Fibroblast of lung (primary cell): ENCODE measurements at regions not wholly inside any gene's neighbourhood (a gene's known extent, or its start where the extent isn't known, plus 50 kb on each side); places are given as distances from the start of the nearest gene placed in this dataset.

Source experiments
- DNase-seq, 2 donors: peaks; one replicate each; pipeline versions ENCODE4 v3.0.0 to v3.0.0-alpha.2; 2010; ENCODE audit warnings: low read depth in 2 of 2
- H2AFZ ChIP-seq: 2 replicates; pipeline ENCODE4 v1.5.1; 2012; ENCODE audit warnings: low read length, control low read depth, inconsistent platforms
- H3K27ac ChIP-seq: 2 replicates; pipeline ENCODE4 v1.5.1; 2011; ENCODE audit warnings: low read length, control low read depth; ENCODE audit not compliant: insufficient read depth
- H3K27me3 ChIP-seq: 2 replicates; pipeline ENCODE4 v1.5.1; 2011; ENCODE audit warnings: mild to moderate bottlenecking, low read length; ENCODE audit not compliant: control insufficient read depth, insufficient read depth
- H3K36me3 ChIP-seq: 2 replicates; pipeline ENCODE4 v1.5.1; 2011; ENCODE audit warnings: low read length; ENCODE audit not compliant: control insufficient read depth, insufficient read depth
- H3K4me1 ChIP-seq: 2 replicates; pipeline ENCODE4 v1.5.1; 2011; ENCODE audit warnings: low read length; ENCODE audit not compliant: control insufficient read depth, insufficient read depth; ENCODE audit errors: extremely low read depth
- H3K4me2 ChIP-seq: 2 replicates; pipeline ENCODE4 v1.5.1; 2011; ENCODE audit warnings: low read length, control low read depth; ENCODE audit not compliant: insufficient read depth; ENCODE audit errors: extremely low read depth
- H3K4me3 ChIP-seq, 4 experiments: fragments of 200-600 bp in 1 of 4; sonication (generic) in 1 of 4; replicated peaks in 1 of 4; 2 replicates each; pipeline ENCODE4 v1.5.1; 2011 to 2016; ENCODE audit warnings: low read length in 4 of 4, low read depth in 3 of 4, mild to moderate bottlenecking in 3 of 4, control low read depth in 2 of 4, inconsistent platforms in 1 of 4, mixed read lengths in 1 of 4; ENCODE audit not compliant: insufficient read depth in 1 of 4; ENCODE audit errors: control extremely low read depth in 1 of 4
- H3K79me2 ChIP-seq: 2 replicates; pipeline ENCODE4 v1.5.1; 2012; ENCODE audit warnings: mild to moderate bottlenecking, low read length, inconsistent platforms; ENCODE audit not compliant: control insufficient read depth, insufficient read depth
- H3K9ac ChIP-seq: 2 replicates; pipeline ENCODE4 v1.5.1; 2011; ENCODE audit warnings: mild to moderate bottlenecking, low read length, control low read depth; ENCODE audit not compliant: insufficient read depth
- H3K9me3 ChIP-seq: 2 replicates; pipeline ENCODE4 v1.5.1; 2012; ENCODE audit warnings: low read depth, low read length; ENCODE audit not compliant: control insufficient read depth, insufficient read depth
- H4K20me1 ChIP-seq: 2 replicates; pipeline ENCODE4 v1.5.1; 2011; ENCODE audit warnings: low read length; ENCODE audit not compliant: control insufficient read depth, insufficient read depth; ENCODE audit errors: extremely low read depth
- CTCF ChIP-seq, 2 donors: IDR thresholded peaks in 1 of 2; conservative IDR thresholded peaks in 1 of 2; 1 replicate in 1 of 2; 2 replicates in 1 of 2; pipeline ENCODE4 v1.5.1; 2011 to 2012; ENCODE audit warnings: low read length in 2 of 2, control low read depth in 1 of 2, inconsistent platforms in 1 of 2, low read depth in 1 of 2, mild to moderate bottlenecking in 1 of 2
- EZH2 ChIP-seq: IDR thresholded peaks from 2 replicates; pipeline ENCODE4 v1.5.1; 2012; ENCODE audit warnings: low read length, control low read depth, mild to moderate bottlenecking; ENCODE audit errors: missing control alignments

DNA sequence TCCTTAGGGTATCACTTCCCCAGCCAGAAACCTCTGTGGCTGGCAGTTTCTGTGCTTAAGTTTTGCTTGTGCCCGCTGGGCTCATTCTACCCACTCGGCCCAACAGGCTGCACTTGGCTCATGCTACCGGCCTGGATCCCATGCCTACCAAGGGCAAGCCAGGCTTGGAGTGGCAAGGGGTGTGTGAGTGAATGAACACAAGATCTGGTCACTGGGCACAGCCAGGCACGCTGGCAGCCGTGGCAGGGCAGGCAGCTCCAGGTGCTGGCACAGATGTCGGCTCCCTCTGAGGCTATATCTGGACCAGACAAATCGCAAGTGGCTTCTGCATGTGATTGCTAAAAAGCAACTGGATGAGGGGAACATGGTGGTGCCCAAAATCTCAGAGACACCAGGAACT is 740.5 kb upstream of the B3GALT2 start:
- DNase-seq = no peak
- H4K20me1 ChIP-seq = no peaks in the 10 kb centered on the region
- TF ChIP-seq EZH2 = no peak
- no peak overlapping the region for H3K4me2 ChIP-seq
- no peaks in the 10 kb centered on the region for H3K27me3 ChIP-seq
- H3K79me2 ChIP-seq = no peaks in the 10 kb centered on the region
- no peak overlapping the region for H2AFZ ChIP-seq
- H3K4me3 ChIP-seq = no peak overlapping the region
- H3K9me3 ChIP-seq = no peaks in the 10 kb centered on the region
- H3K27ac ChIP-seq = no peak overlapping the region
- H3K36me3 ChIP-seq = no peaks in the 10 kb centered on the region
- H3K9ac ChIP-seq = no peak overlapping the region
- no peaks in the 10 kb centered on the region for H3K4me1 ChIP-seq

GRCh38 chr1:193919827-193920226 is 733.4 kb upstream of the B3GALT2 start:
- no peak overlapping the region for H3K4me2 ChIP-seq
- H3K27ac ChIP-seq = no peak overlapping the region
- no peaks in the 10 kb centered on the region for H3K9me3 ChIP-seq
- no peaks in the 10 kb centered on the region for H3K4me1 ChIP-seq
- TF ChIP-seq CTCF (conservative IDR thresholded peaks at IDR 0.05 in 1 of 2, IDR thresholded peaks at IDR 0.05 in 1 of 2; ENCODE audit: low read depth in 1 of 2, low read length in 2 of 2) (no peak), EZH2 (no peak)
- no peak overlapping the region for H3K9ac ChIP-seq
- H4K20me1 ChIP-seq = no peaks in the 10 kb centered on the region
- H3K79me2 ChIP-seq = no peaks in the 10 kb centered on the region
- H3K36me3 ChIP-seq = no peaks in the 10 kb centered on the region
- no peak overlapping the region for H3K4me3 ChIP-seq
- no peaks in the 10 kb centered on the region for H3K27me3 ChIP-seq
- DNase-seq = peak; percentile 13 to 60
- no peak overlapping the region for H2AFZ ChIP-seq

DNA sequence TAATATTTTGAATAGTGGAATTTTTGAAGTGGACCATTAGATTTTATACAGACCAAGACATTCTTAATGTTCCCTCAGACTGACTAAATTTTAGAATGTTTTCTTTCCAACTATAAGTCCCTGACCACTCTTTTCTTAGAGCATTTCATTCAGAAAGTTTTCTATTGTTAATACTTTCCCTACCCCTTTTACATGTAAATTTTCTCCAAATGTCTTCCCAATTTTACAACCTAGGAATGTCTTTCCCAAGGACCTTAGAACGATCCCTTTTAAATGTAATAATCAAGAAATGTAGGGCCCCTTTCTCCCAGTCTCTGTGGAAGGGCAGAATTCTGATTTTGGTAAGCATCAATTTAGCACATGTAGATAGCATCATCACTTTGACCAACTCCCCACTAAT is 730.0 kb upstream of the B3GALT2 start:
- Histone ChIP-seq H3K9me3 (no peaks in the 10 kb centered on the region), H3K79me2 (no peaks in the 10 kb centered on the region), H3K36me3 (no peaks in the 10 kb centered on the region), H3K9ac (no peak overlapping the region), H3K27ac (no peak overlapping the region), H3K27me3 (no peaks in the 10 kb centered on the region), H3K4me1 (no peaks in the 10 kb centered on the region), H2AFZ (no peak overlapping the region), H3K4me2 (no peak overlapping the region), H4K20me1 (no peaks in the 10 kb centered on the region), H3K4me3 (no peak overlapping the region)
- TF ChIP-seq EZH2 (no peak), CTCF (conservative IDR thresholded peaks at IDR 0.05 in 1 of 2, IDR thresholded peaks at IDR 0.05 in 1 of 2; ENCODE audit: low read depth in 1 of 2, low read length in 2 of 2) (no peak)
- no peak for DNase-seq
